ENCODE measurements at regions not wholly inside any gene's neighbourhood (a gene's known extent, or its start where the extent isn't known, plus 50 kb on each side); places are given as distances from the start of the nearest gene placed in this dataset.

DNA sequence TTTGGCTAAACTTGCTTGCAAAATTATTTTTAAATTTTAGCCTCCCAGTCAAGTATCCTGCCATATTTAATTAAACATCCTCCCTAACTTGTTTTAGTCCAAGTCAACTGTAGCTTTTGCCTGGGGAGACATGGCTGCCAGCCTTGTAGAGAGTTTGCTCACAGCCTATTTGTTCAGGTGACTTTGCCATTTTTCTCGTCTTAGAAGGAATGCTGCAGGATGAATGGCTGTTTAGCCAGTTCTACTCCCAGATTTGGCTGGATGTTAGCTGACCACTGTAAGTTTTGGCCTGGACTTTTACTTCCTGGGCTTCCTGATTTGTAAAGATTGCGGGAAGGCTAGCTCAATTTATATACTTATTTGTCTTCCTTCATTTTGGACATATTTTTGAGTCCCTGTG, 236.4 kb upstream of the SGO1 start:
- TF ChIP-seq, protein P1, sequence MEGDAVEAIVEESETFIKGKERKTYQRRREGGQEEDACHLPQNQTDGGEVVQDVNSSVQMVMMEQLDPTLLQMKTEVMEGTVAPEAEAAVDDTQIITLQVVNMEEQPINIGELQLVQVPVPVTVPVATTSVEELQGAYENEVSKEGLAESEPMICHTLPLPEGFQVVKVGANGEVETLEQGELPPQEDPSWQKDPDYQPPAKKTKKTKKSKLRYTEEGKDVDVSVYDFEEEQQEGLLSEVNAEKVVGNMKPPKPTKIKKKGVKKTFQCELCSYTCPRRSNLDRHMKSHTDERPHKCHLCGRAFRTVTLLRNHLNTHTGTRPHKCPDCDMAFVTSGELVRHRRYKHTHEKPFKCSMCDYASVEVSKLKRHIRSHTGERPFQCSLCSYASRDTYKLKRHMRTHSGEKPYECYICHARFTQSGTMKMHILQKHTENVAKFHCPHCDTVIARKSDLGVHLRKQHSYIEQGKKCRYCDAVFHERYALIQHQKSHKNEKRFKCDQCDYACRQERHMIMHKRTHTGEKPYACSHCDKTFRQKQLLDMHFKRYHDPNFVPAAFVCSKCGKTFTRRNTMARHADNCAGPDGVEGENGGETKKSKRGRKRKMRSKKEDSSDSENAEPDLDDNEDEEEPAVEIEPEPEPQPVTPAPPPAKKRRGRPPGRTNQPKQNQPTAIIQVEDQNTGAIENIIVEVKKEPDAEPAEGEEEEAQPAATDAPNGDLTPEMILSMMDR (IDR thresholded peaks at IDR 0.05): no peak
- TF ChIP-seq POLR2A (IDR thresholded peaks at IDR 0.05): no peak

All from testis (tissue), 2 donors.